DOHH2 (cell line): ENCODE measurements at regions not wholly inside any gene's neighbourhood (a gene's known extent, or its start where the extent isn't known, plus 50 kb on each side); places are given as distances from the start of the nearest gene placed in this dataset.

Source experiments
- EZH2phosphoT487 ChIP-seq: fragments of 200-600 bp; sonication (generic); IDR thresholded peaks from 2 replicates; pipeline ENCODE4 v1.6.1; 2017; ENCODE audit warnings: borderline replicate concordance, mild to moderate bottlenecking, antibody characterized with exemption, low read length, moderate library complexity, mixed read lengths
- TF ChIP-seq, protein P1 (sequence below): fragments of 200-600 bp; sonication (generic); IDR thresholded peaks from one replicate; pipeline ENCODE4 v1.5.1; 2014; ENCODE audit warnings: antibody characterized with exemption, mild to moderate bottlenecking, low read depth, low read length; ENCODE audit not compliant: poor library complexity, severe bottlenecking

DNA sequence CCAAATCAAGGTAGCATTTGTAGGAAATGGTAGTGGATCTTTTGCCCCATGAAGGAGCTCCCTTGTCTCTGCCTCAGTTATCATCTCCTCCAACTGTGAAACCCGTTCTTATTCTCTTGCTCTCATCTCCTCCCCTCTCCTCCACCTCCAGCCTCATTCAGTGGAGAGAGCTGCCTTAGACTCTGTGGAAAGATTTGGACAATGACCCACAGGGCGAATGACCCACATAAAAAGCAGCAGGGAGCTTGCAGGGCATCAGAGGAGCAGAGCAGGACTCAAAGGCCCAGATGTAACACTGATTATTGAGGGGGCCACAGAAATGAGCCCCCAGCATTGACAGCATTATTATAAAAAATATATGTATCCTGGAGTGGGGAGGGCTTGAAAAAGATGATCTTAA, 641.1 kb upstream of the CFAP20DC start:
- TF ChIP-seq, protein P1, sequence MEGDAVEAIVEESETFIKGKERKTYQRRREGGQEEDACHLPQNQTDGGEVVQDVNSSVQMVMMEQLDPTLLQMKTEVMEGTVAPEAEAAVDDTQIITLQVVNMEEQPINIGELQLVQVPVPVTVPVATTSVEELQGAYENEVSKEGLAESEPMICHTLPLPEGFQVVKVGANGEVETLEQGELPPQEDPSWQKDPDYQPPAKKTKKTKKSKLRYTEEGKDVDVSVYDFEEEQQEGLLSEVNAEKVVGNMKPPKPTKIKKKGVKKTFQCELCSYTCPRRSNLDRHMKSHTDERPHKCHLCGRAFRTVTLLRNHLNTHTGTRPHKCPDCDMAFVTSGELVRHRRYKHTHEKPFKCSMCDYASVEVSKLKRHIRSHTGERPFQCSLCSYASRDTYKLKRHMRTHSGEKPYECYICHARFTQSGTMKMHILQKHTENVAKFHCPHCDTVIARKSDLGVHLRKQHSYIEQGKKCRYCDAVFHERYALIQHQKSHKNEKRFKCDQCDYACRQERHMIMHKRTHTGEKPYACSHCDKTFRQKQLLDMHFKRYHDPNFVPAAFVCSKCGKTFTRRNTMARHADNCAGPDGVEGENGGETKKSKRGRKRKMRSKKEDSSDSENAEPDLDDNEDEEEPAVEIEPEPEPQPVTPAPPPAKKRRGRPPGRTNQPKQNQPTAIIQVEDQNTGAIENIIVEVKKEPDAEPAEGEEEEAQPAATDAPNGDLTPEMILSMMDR, result no peak
- no peak for TF ChIP-seq EZH2phosphoT487
